ENCODE measurements at regions not wholly inside any gene's neighbourhood (a gene's known extent, or its start where the extent isn't known, plus 50 kb on each side); places are given as distances from the start of the nearest gene placed in this dataset.

DNA sequence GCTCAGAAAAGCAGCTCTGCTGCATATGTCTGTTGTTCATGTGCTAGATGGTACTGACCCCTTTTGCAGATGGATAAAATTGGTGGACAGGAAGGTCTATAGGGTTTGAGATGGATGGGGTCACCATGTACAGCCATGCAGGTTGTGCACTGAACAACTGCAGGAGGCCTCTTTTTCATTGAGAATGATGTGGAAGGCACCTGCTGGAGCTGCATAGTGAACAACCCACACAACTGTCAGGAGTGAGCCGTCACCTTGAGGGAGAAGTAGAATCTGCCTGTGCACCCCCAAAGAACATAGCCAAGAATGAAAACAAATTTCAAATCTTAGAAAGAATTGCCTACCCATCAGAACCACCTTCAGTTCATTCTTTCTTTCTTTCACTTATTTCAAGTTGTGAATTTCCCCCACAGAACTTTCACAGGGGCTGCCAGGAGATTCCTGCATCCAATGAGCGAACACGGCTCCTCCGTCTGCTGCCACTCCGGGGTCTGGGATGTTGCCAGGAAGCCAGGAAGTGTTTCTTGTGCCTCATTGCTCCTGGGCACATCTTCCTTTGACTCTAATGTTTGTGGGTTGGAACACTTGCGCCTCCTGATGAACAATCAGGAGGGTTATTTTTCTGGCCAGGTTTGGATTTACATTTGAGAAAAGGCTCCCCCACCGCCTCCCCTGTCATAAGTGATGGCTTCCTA lies 53.7 kb upstream of the DOCK1 start:
- 71% methylated on average over 7 of the region's 7 CpGs for WGBS
- Histone ChIP-seq H3K4me1 (ENCODE audit: control insufficient read depth, insufficient read depth, low read length) (no peaks in the 10 kb centered on the region), H3K27me3 (ENCODE audit: control insufficient read depth, insufficient read depth) (no peaks in the 10 kb centered on the region), H3K9me3 (ENCODE audit: control insufficient read depth, low read length) (no peaks in the 10 kb centered on the region), H3K4me3 (ENCODE audit: low read length) (no peak overlapping the region), H3K27ac (ENCODE audit: low read length) (no peak overlapping the region)
- ATAC-seq: no peak
- intact Hi-C loops (cut with DNase I): no loop called here
- DNase-seq: no peak

DNA sequence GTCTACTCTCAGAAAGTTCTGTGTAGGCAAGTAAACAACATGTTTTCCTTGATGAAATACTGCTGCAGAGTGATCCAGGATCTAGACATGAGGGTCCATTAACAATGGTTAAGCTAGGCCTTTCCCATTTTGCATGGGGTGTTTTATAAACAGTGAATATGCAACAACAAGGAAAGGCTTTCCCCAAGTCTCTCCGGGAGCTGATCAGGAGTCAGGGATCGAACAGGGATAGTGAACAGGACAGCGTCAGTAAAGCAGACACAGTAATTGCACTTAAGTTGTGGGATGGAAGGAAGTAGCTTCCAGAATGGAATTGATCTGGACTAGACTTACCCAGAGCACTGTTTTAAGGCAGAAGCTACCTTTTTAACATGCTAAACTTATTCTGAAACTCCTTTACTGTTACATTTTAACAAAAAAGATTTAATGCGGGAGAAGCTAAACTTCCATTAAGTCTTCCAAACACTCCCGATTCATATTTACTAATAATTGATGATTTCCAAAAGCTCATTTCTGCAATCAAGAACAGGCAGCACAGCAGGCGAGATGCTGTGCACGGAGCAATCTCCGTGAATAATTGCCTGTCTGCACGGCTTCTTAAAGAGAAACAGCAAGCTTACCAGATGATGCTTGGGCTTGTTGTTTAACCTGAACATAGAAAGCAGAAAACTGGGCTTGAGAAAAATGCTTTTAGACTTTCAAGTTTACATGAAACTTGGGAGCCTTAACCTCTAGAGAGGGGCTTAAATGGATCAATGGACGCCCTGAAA lies 50.3 kb upstream of the DOCK1 start:
- H3K4me1 ChIP-seq (ENCODE audit: control insufficient read depth, insufficient read depth, low read length): no peaks in the 10 kb centered on the region
- WGBS: 72% methylated on average over 10 of the region's 10 CpGs
- no peak overlapping the region for H3K4me3 ChIP-seq (ENCODE audit: low read length)
- H3K27ac ChIP-seq (ENCODE audit: low read length): no peak overlapping the region
- DNase-seq: no peak
- no peaks in the 10 kb centered on the region for H3K27me3 ChIP-seq (ENCODE audit: control insufficient read depth, insufficient read depth)
- peaks cover 2% of the 10 kb centered on the region for H3K9me3 ChIP-seq (ENCODE audit: control insufficient read depth, low read length)
- intact Hi-C loops (cut with DNase I): no loop called here
- ATAC-seq: no peak
